ENCODE measurements at regions not wholly inside any gene's neighbourhood (a gene's known extent, or its start where the extent isn't known, plus 50 kb on each side); places are given as distances from the start of the nearest gene placed in this dataset.

DNA sequence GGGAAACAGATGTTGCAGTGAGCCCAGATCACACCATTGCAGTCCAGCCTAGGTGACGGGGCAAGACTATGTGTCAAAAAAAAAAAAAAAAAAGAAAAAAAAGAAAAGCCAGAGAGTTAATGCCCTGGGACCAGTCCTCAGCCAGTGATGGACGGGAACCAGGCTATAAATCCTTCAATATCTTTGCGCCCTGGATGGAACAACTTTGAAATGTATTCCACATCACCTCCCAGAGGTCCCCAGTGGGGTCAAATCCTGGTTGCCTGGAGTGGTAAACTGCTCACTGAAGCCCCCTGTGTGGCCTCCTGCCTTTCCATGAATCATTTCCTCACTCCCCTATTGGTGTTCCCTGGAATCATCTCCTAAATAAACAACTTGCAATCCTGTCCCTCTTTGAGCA, 166.9 kb downstream of the DEFB131A start:
- TF ChIP-seq, protein P1, sequence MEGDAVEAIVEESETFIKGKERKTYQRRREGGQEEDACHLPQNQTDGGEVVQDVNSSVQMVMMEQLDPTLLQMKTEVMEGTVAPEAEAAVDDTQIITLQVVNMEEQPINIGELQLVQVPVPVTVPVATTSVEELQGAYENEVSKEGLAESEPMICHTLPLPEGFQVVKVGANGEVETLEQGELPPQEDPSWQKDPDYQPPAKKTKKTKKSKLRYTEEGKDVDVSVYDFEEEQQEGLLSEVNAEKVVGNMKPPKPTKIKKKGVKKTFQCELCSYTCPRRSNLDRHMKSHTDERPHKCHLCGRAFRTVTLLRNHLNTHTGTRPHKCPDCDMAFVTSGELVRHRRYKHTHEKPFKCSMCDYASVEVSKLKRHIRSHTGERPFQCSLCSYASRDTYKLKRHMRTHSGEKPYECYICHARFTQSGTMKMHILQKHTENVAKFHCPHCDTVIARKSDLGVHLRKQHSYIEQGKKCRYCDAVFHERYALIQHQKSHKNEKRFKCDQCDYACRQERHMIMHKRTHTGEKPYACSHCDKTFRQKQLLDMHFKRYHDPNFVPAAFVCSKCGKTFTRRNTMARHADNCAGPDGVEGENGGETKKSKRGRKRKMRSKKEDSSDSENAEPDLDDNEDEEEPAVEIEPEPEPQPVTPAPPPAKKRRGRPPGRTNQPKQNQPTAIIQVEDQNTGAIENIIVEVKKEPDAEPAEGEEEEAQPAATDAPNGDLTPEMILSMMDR (IDR thresholded peaks at IDR 0.05), result no peak

DNA sequence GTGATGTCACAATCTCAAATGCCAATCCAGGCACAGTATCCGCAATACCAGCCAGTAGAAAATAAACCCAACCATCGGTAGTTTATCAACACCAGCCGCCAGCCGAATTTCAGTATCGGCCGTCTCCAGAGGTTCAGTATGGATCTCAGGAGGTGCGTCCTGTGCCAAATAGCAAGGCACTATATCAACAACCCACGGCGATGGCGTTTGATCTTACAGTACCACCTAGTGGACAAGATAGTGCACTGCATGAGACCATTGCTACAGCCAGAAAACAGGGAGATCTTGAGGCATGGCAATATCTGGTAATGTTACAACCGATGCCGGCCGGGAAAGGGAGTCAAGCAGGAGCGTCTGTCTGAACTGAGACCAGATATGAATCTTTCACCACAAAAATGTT, 121.8 kb upstream of the DRD5 start:
- TF ChIP-seq, protein P1 (IDR thresholded peaks at IDR 0.05), result peak; percentile 47; the same call in 1 of the 2 replicates

- TF ChIP-seq, protein P1 (IDR thresholded peaks at IDR 0.05), result no peak
Observed at GRCh38 chr4:9679704-9680478, 101.5 kb upstream of the DRD5 start.

- TF ChIP-seq, protein P1 (IDR thresholded peaks at IDR 0.05), result no peak
Observed at GRCh38 chr4:9685692-9686091, 95.7 kb upstream of the DRD5 start.

DNA sequence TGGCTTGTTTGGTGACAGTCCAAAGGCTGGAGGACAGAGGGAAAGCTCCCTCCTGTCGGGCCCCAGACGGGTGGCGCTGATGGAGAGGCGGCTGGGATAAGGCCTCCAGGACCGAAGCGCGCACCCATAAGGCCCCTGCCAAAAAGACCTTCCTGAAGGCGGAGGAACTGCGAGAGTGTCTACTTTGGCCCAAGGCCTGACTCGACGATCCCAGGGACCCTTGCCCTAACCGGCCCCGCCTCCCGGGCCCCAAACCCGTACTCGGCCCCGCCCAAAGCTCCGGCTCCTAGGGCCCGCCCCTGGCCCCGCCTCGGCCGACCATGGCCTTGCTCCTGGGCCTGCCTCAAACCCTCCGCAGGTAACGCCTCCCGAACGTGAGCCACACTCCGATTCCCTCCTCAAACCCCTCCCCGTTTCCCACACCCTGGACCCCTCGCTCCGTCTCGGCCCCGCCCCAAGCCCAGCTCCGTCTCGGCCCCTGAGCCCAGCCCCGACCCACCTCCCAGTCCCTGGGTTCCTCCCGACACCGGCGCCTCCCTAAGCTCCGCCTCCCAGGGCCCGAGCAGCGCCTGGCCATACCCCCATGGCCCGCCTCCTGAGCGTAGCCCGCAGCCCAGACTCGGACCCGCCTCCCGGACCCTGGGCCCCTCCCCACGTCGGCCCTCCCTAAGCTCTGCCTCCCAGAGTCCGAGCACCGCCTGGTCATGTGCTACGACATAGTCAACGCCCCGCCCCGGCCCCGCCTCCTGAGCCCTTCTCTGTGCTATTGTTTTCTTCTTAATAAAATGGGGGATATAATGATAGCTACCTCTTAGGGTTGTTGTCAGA, 90.0 kb upstream of the DRD5 start:
- TF ChIP-seq, protein P1 (IDR thresholded peaks at IDR 0.05), result no peak

- TF ChIP-seq, protein P1 (IDR thresholded peaks at IDR 0.05), result peak; percentile 61
Observed at GRCh38 chr4:9695994-9696393, 85.4 kb upstream of the DRD5 start.

- TF ChIP-seq, protein P1 (IDR thresholded peaks at IDR 0.05), result peak; percentile 59
Observed at GRCh38 chr4:9703391-9703790, 78.0 kb upstream of the DRD5 start.

Data from LNCAP (cell line).